GM12864 (cell line): ENCODE measurements at regions not wholly inside any gene's neighbourhood (a gene's known extent, or its start where the extent isn't known, plus 50 kb on each side); places are given as distances from the start of the nearest gene placed in this dataset.

Experiments
- DNase-seq: peaks from one replicate; pipeline ENCODE4 v3.0.0-alpha.2; 2011; ENCODE audit warnings: low read depth
- H3K4me3 ChIP-seq: 2 replicates; pipeline ENCODE4 v1.5.1; 2011; ENCODE audit warnings: mild to moderate bottlenecking, low read depth, low read length, control low read depth
- CTCF ChIP-seq: IDR thresholded peaks from 2 replicates; pipeline ENCODE4 v1.5.1; 2011; ENCODE audit warnings: low read depth, mild to moderate bottlenecking, moderate library complexity, low read length, control low read depth, inconsistent platforms; ENCODE audit errors: missing control alignments

GRCh38 chr17:73759324-73759723 lies 115.1 kb upstream of the SDK2 start:
- DNase-seq: no peak
- no peak overlapping the region for H3K4me3 ChIP-seq
- TF ChIP-seq CTCF: no peak

GRCh38 chr17:73759734-73760438 lies 115.6 kb upstream of the SDK2 start:
- no peak for TF ChIP-seq CTCF
- no peak for DNase-seq
- H3K4me3 ChIP-seq: no peak overlapping the region

- TF ChIP-seq CTCF: no peak
- H3K4me3 ChIP-seq: no peak overlapping the region
- no peak for DNase-seq
These were observed 116.2 kb upstream of the SDK2 start for GRCh38 chr17:73760439-73760758.

GRCh38 chr17:73765824-73766563 lies 121.7 kb upstream of the SDK2 start:
- TF ChIP-seq CTCF: no peak
- no peak for DNase-seq
- no peak overlapping the region for H3K4me3 ChIP-seq

GRCh38 chr17:73767696-73768095 lies 123.5 kb upstream of the SDK2 start:
- no peak for DNase-seq
- no peak overlapping the region for H3K4me3 ChIP-seq
- TF ChIP-seq CTCF: no peak

- DNase-seq: no peak
- no peak for TF ChIP-seq CTCF
- no peak overlapping the region for H3K4me3 ChIP-seq
These were observed 124.4 kb upstream of the SDK2 start for GRCh38 chr17:73768691-73769090.

GRCh38 chr17:73769479-73769878 lies 125.2 kb upstream of the SDK2 start:
- DNase-seq: no peak
- no peak overlapping the region for H3K4me3 ChIP-seq
- no peak for TF ChIP-seq CTCF
